Uterus (tissue), 3 donors: ENCODE measurements at regions not wholly inside any gene's neighbourhood (a gene's known extent, or its start where the extent isn't known, plus 50 kb on each side); places are given as distances from the start of the nearest gene placed in this dataset.

Source experiments
- DNase-seq, 2 donors: peaks; one replicate each; pipeline ENCODE4 v3.0.0-alpha.2; 2019 to 2020
- H3K27ac ChIP-seq, 2 donors: fragments of 200-600 bp; sonication (generic); 1 replicate in 1 of 2; 2 replicates in 1 of 2; pipeline ENCODE4 v1.5.1; 2016 to 2018
- H3K27me3 ChIP-seq, 2 donors: fragments of 200-600 bp; sonication (generic); one replicate each; pipeline ENCODE4 v1.5.1; 2018 to 2019; ENCODE audit warnings: control low read depth in 1 of 2
- H3K36me3 ChIP-seq, 2 donors: fragments of 200-600 bp; sonication (generic); one replicate each; pipeline ENCODE4 v1.5.1; 2019; ENCODE audit warnings: control low read depth in 1 of 2
- H3K4me1 ChIP-seq, 2 donors: fragments of 200-600 bp; sonication (generic); one replicate each; pipeline ENCODE4 v1.5.1; 2018 to 2019; ENCODE audit warnings: control low read depth in 1 of 2
- H3K4me3 ChIP-seq, 2 donors: fragments of 200-600 bp; sonication (generic); 1 replicate in 1 of 2; 2 replicates in 1 of 2; pipeline ENCODE4 v1.5.1; 2018 to 2019; ENCODE audit warnings: mild to moderate bottlenecking in 1 of 2
- H3K9me3 ChIP-seq, 2 donors: fragments of 200-600 bp; sonication (generic); one replicate each; pipeline ENCODE4 v1.5.1; 2019; ENCODE audit warnings: control low read depth in 1 of 2
- POLR2A ChIP-seq, 2 donors: fragments of 450-650 bp; IDR thresholded peaks; one replicate each; pipeline ENCODE4 v1.6.1; 2016; ENCODE audit warnings: antibody characterized with exemption in 2 of 2, mild to moderate bottlenecking in 1 of 2, moderate library complexity in 1 of 2
- intact Hi-C: fragments of 100-400 bp; cut with DNase I; formaldehyde crosslinking; loops from one replicate; pipeline ENCODE4 v1.15.1; 2023; ENCODE audit warnings: low total_unique reads
- TF ChIP-seq, protein P1 (sequence below), 4 experiments: fragments of 200-600 bp in 2 of 4; fragments of 450-650 bp in 2 of 4; sonication (generic) in 2 of 4; IDR thresholded peaks; one replicate each; pipeline ENCODE4 v1.5.1; 2016 to 2019; ENCODE audit warnings: antibody characterized with exemption in 4 of 4, mild to moderate bottlenecking in 2 of 4, moderate library complexity in 1 of 4
- donor health status: DM: yes; HTN: yes; CAD: no.

DNA sequence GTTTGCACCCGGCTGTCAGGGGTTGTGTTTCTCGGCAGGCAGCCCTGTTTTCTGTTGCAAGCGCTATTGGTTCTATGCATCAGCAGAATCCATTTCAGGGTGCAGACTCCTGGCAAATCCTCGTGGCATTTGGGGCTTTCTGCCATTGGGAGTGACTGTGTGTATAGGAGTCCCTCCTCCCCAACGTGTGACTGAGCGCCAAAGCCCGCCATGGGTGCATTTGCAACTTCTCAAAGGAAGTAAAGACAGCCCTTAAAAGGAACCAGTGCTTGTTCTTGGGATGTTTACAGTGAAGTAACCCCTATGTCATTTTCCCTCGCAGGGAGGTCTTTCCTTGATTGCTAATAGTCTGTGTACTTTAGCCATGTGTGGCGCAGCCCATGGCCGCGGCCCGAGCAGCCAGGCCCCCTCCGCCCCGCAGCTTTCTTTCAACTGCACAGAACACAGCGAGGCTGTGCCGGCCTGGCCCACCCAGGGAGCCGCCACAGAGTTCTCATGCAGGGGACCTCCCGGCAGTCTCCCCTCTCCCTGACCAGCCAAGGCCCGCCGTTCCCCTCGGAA, 175.6 kb downstream of the HSD17B3 start:
- H3K4me3 ChIP-seq, result no peak overlapping the region
- H3K36me3 ChIP-seq, result no peaks in the 10 kb centered on the region
- DNase-seq, result no peak
- no peak overlapping the region for H3K27ac ChIP-seq
- intact Hi-C loops, result no loop called here
- no peaks in the 10 kb centered on the region for H3K27me3 ChIP-seq
- no peak for TF ChIP-seq POLR2A (IDR thresholded peaks at IDR 0.05)
- TF ChIP-seq, protein P1, sequence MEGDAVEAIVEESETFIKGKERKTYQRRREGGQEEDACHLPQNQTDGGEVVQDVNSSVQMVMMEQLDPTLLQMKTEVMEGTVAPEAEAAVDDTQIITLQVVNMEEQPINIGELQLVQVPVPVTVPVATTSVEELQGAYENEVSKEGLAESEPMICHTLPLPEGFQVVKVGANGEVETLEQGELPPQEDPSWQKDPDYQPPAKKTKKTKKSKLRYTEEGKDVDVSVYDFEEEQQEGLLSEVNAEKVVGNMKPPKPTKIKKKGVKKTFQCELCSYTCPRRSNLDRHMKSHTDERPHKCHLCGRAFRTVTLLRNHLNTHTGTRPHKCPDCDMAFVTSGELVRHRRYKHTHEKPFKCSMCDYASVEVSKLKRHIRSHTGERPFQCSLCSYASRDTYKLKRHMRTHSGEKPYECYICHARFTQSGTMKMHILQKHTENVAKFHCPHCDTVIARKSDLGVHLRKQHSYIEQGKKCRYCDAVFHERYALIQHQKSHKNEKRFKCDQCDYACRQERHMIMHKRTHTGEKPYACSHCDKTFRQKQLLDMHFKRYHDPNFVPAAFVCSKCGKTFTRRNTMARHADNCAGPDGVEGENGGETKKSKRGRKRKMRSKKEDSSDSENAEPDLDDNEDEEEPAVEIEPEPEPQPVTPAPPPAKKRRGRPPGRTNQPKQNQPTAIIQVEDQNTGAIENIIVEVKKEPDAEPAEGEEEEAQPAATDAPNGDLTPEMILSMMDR (IDR thresholded peaks at IDR 0.05), result no peak
- H3K4me1 ChIP-seq, result no peaks in the 10 kb centered on the region
- no peaks in the 10 kb centered on the region for H3K9me3 ChIP-seq

DNA sequence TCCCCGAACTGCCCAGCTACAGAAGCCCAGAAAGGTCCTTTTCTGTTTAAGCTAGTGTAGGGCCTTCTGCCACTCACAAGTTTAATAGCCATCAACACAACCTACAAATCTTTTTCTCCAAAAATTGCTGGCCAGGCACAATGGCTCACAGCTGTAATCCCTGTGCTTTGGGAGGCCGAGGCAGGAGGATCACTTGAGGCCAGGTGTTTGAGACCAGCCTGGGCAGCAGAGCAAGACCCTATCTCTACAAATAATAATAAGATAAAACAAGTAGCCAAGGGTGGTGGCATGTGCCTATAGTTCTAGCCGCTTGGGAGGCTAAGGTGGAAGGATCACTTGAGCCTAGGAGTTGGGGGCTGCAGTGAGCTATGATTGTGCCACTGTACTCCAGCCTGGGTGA, 176.4 kb downstream of the HSD17B3 start:
- TF ChIP-seq, protein P1 (IDR thresholded peaks at IDR 0.05), result no peak
- no peak for TF ChIP-seq POLR2A (IDR thresholded peaks at IDR 0.05)

DNA sequence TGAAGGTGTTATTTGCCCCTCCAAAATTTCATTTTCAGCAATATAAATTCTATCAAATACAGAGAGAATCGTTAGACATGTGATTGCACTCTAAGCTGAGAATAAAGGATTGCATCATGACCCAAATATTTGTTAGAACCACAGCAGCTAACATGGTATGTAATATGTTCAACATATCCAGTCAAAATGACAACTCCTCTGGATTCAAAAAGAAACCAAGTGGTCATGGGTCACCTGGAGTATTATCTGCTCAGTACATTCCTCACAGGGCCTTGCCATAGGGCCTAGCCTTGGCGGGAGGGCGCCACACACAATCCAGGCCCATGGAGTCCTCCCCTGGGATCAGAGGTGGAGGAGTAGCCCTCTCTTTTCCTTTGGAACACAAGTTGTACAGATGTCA, 179.2 kb downstream of the HSD17B3 start:
- TF ChIP-seq, protein P1 (IDR thresholded peaks at IDR 0.05), result no peak
- no peak for TF ChIP-seq POLR2A (IDR thresholded peaks at IDR 0.05)
- Histone ChIP-seq H3K9me3 (no peaks in the 10 kb centered on the region), H3K27ac (no peak overlapping the region), H3K4me1 (no peaks in the 10 kb centered on the region), H3K27me3 (no peaks in the 10 kb centered on the region), H3K36me3 (no peaks in the 10 kb centered on the region), H3K4me3 (no peak overlapping the region)
- DNase-seq, result no peak
- intact Hi-C loops, result no loop called here

More for the DNA sequence above, 176.4 kb downstream of the HSD17B3 start:
- H3K4me1 ChIP-seq, result no peaks in the 10 kb centered on the region
- no peaks in the 10 kb centered on the region for H3K36me3 ChIP-seq
- H3K27ac ChIP-seq, result no peak overlapping the region
- no peaks in the 10 kb centered on the region for H3K9me3 ChIP-seq
- no peaks in the 10 kb centered on the region for H3K27me3 ChIP-seq
- no peak for DNase-seq
- intact Hi-C loops, result no loop called here
- H3K4me3 ChIP-seq, result no peak overlapping the region

DNA sequence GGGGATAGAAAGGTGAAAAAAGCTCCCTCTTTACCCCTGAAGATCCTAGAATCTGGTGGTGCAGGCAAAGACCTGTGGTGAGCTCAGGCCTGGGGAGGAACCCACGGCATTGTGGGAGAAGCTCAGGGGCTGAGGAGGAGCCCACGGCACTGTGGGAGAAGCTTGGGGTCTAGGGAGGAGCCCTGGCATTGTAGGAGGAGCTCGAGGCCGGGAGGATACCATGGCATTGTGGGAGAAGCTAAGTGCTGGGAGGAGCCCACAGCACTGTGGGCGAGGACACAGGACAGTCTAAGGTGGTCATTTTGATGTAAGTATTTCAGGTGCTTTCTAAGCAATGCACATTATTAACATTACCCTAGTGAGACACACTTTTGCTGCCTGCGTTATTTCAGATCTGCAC, 179.7 kb downstream of the HSD17B3 start:
- Histone ChIP-seq H3K9me3 (no peaks in the 10 kb centered on the region), H3K4me1 (no peaks in the 10 kb centered on the region), H3K36me3 (no peaks in the 10 kb centered on the region), H3K4me3 (no peak overlapping the region), H3K27ac (no peak overlapping the region), H3K27me3 (no peaks in the 10 kb centered on the region)
- intact Hi-C loops, result no loop called here
- TF ChIP-seq POLR2A (IDR thresholded peaks at IDR 0.05), result no peak
- TF ChIP-seq, protein P1 (IDR thresholded peaks at IDR 0.05), result no peak
- no peak for DNase-seq

DNA sequence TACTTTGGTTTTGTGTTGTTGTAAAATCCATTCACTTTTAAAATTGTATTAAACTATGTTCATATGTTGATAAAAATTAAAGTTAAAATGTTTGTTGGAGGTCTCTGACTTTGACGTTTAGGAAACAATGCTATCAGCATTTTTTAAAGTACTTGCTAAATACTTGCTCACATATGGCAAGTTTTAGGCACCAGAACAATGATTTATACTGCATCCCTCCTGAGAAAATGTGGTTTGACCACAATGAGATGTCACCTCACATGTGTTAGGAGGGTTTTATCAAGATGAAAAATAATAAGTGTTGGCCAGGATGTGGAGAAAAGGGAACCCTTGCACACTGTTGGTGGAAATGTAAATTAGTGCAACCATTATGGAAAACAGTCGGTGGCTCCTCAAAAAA, 180.8 kb downstream of the HSD17B3 start:
- Histone ChIP-seq H3K9me3 (no peaks in the 10 kb centered on the region), H3K27me3 (no peaks in the 10 kb centered on the region), H3K36me3 (no peaks in the 10 kb centered on the region), H3K4me3 (no peak overlapping the region), H3K27ac (no peak overlapping the region), H3K4me1 (no peaks in the 10 kb centered on the region)
- intact Hi-C loops, result no loop called here
- TF ChIP-seq POLR2A (IDR thresholded peaks at IDR 0.05), result no peak
- TF ChIP-seq, protein P1 (IDR thresholded peaks at IDR 0.05), result no peak
- no peak for DNase-seq
